ENCODE measurements at regions not wholly inside any gene's neighbourhood (a gene's known extent, or its start where the extent isn't known, plus 50 kb on each side); places are given as distances from the start of the nearest gene placed in this dataset.

- no peak for DNase-seq
- Histone ChIP-seq H3K4me1 (no peaks in the 10 kb centered on the region), H3K27me3 (no peaks in the 10 kb centered on the region), H3K36me3 (no peaks in the 10 kb centered on the region), H3K9me3 (no peaks in the 10 kb centered on the region), H3K27ac (no peak overlapping the region), H3K4me3 (no peak overlapping the region)
- no peak for TF ChIP-seq CTCF (IDR thresholded peaks at IDR 0.05)
- no peak for ATAC-seq
- intact Hi-C loops (cut with DNase I) = no loop called here
Measured at GRCh38 chr6:93081901-93082300, 337.5 kb downstream of the EPHA7 start.

- DNase-seq (no peak), ATAC-seq (no peak)
- intact Hi-C loops (cut with DNase I) = no loop called here
- H3K27ac ChIP-seq = no peak overlapping the region
- no peak for TF ChIP-seq CTCF (IDR thresholded peaks at IDR 0.05)
- H3K36me3 ChIP-seq = no peaks in the 10 kb centered on the region
- no peaks in the 10 kb centered on the region for H3K4me1 ChIP-seq
- H3K27me3 ChIP-seq = no peaks in the 10 kb centered on the region
- H3K4me3 ChIP-seq = no peak overlapping the region
- H3K9me3 ChIP-seq = no peaks in the 10 kb centered on the region
Measured at GRCh38 chr6:93079061-93079460, 340.3 kb downstream of the EPHA7 start.

DNA sequence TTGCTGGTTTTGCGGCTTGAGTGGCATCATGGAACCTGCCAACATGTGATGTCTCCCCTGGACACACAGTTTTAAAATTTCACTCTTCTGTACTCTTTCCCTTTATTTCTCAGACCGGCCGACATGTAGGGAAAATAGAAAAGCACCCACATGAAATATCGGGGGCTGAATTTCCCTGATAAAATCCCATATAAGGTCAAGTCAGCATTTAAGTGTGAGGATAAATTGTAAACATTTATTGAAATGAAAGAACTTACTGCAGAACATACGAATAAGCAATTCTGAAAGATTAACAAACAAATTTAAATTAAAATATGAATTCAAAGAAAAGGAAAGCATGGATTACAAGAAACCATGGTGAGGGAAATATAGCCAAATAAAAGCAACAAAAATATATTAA is 345.5 kb downstream of the EPHA7 start:
- intact Hi-C loops (cut with DNase I) = no loop called here
- no peaks in the 10 kb centered on the region for H3K9me3 ChIP-seq
- no peaks in the 10 kb centered on the region for H3K4me1 ChIP-seq
- H3K36me3 ChIP-seq = no peaks in the 10 kb centered on the region
- no peak overlapping the region for H3K27ac ChIP-seq
- no peaks in the 10 kb centered on the region for H3K27me3 ChIP-seq
- no peak for ATAC-seq
- DNase-seq = no peak
- TF ChIP-seq CTCF (IDR thresholded peaks at IDR 0.05) = no peak
- no peak overlapping the region for H3K4me3 ChIP-seq

GRCh38 chr6:93069856-93070255 is 349.5 kb downstream of the EPHA7 start:
- intact Hi-C loops (cut with DNase I) = no loop called here

GRCh38 chr6:93059911-93060310 is 359.4 kb downstream of the EPHA7 start:
- H3K4me3 ChIP-seq = no peak overlapping the region
- no peaks in the 10 kb centered on the region for H3K9me3 ChIP-seq
- peak; percentile 71 for ATAC-seq
- no peaks in the 10 kb centered on the region for H3K4me1 ChIP-seq
- no peaks in the 10 kb centered on the region for H3K27me3 ChIP-seq
- no peak overlapping the region for H3K27ac ChIP-seq
- intact Hi-C loops (cut with DNase I) = no loop called here
- H3K36me3 ChIP-seq = no peaks in the 10 kb centered on the region
- DNase-seq = no peak
- TF ChIP-seq CTCF (IDR thresholded peaks at IDR 0.05) = no peak

More at GRCh38 chr6:93069856-93070255, 349.5 kb downstream of the EPHA7 start:
- H3K4me1 ChIP-seq = no peaks in the 10 kb centered on the region
- H3K4me3 ChIP-seq = no peak overlapping the region
- DNase-seq = no peak
- H3K36me3 ChIP-seq = no peaks in the 10 kb centered on the region
- ATAC-seq = no peak
- H3K9me3 ChIP-seq = no peaks in the 10 kb centered on the region
- no peaks in the 10 kb centered on the region for H3K27me3 ChIP-seq
- no peak for TF ChIP-seq CTCF (IDR thresholded peaks at IDR 0.05)
- H3K27ac ChIP-seq = no peak overlapping the region

GRCh38 chr6:93057584-93057983 is 361.8 kb downstream of the EPHA7 start:
- no peak for ATAC-seq
- no peaks in the 10 kb centered on the region for H3K36me3 ChIP-seq
- intact Hi-C loops (cut with DNase I) = no loop called here

More at GRCh38 chr6:93057584-93057983, 361.8 kb downstream of the EPHA7 start:
- H3K4me1 ChIP-seq = no peaks in the 10 kb centered on the region
- no peaks in the 10 kb centered on the region for H3K27me3 ChIP-seq
- no peak overlapping the region for H3K4me3 ChIP-seq
- no peaks in the 10 kb centered on the region for H3K9me3 ChIP-seq
- DNase-seq = no peak
- no peak for TF ChIP-seq CTCF (IDR thresholded peaks at IDR 0.05)
- no peak overlapping the region for H3K27ac ChIP-seq

All from upper lobe of right lung (tissue), 1 donor.